SK-N-SH (cell line): ENCODE measurements at regions not wholly inside any gene's neighbourhood (a gene's known extent, or its start where the extent isn't known, plus 50 kb on each side); places are given as distances from the start of the nearest gene placed in this dataset.

Source experiments
- CTCF ChIA-PET: fragments of 300-600, 350-600 bp; formaldehyde crosslinking; extraction: SDS; loops from one replicate; lab custom pipeline; 2021; lab: Yijun Ruan, JAX
- POLR2A ChIA-PET: fragments of 350-600 bp; sonication (Branson Sonifier 250); formaldehyde crosslinking; extraction: SDS; loops from one replicate; lab custom pipeline; 2020; ENCODE audit warnings: antibody characterized with exemption, inconsistent platforms; lab: Yijun Ruan, JAX
- DNase-seq: peaks from one replicate; pipeline ENCODE4 v3.0.0; 2012
- H2AFZ ChIP-seq: fragments of 200-600 bp; sonication (generic); 2 replicates; pipeline ENCODE4 v1.8.1; 2016; ENCODE audit warnings: antibody characterized with exemption, mild to moderate bottlenecking, low read depth
- H3F3A ChIP-seq: fragments of 200-600 bp; sonication (generic); replicated peaks from 2 replicates; pipeline ENCODE3; 2016; ENCODE audit warnings: antibody characterized with exemption, mild to moderate bottlenecking; ENCODE audit not compliant: insufficient read depth
- H3K27ac ChIP-seq, 2 experiments: fragments of 200-500 bp in 1 of 2; fragments of 200-600 bp in 1 of 2; sonication (Bioruptor generic) in 1 of 2; sonication (generic), shearing (Covaris generic) in 1 of 2; 2 replicates each; pipeline versions ENCODE4 v1.5.1 to v1.6.1; 2014 to 2016; ENCODE audit warnings: low read depth in 2 of 2, inconsistent platforms in 1 of 2, low read length in 1 of 2, mild to moderate bottlenecking in 1 of 2, mixed read lengths in 1 of 2
- H3K27me3 ChIP-seq: fragments of 200-600 bp; sonication (generic), shearing (Covaris generic); 2 replicates; pipeline ENCODE4 v1.6.1; 2016; ENCODE audit warnings: mixed run types; ENCODE audit not compliant: insufficient read depth
- H3K36me3 ChIP-seq, 2 experiments: fragments of 200-500 bp in 1 of 2; fragments of 200-600 bp in 1 of 2; sonication (Bioruptor generic) in 1 of 2; sonication (generic) in 1 of 2; replicated peaks in 1 of 2; 2 replicates each; pipeline versions ENCODE3 to v1.5.1; 2014 to 2016; ENCODE audit warnings: low read length in 1 of 2, mild to moderate bottlenecking in 1 of 2; ENCODE audit not compliant: insufficient read depth in 2 of 2, control insufficient read depth in 1 of 2
- H3K4me1 ChIP-seq, 2 experiments: fragments of 200-500 bp in 1 of 2; fragments of 200-600 bp in 1 of 2; sonication (Bioruptor generic) in 1 of 2; sonication (generic), shearing (Covaris generic) in 1 of 2; 2 replicates each; pipeline versions ENCODE4 v1.5.1 to v1.6.1; 2014 to 2016; ENCODE audit warnings: low read depth in 1 of 2, low read length in 1 of 2, mixed run types in 1 of 2; ENCODE audit not compliant: insufficient read depth in 2 of 2, control insufficient read depth in 1 of 2
- H3K4me2 ChIP-seq: fragments of 200-600 bp; sonication (generic), shearing (Covaris generic); 2 replicates; pipeline ENCODE4 v1.6.1; 2017; ENCODE audit warnings: mixed run types
- H3K4me3 ChIP-seq, 2 experiments: fragments of 200-500 bp in 1 of 2; fragments of 200-600 bp in 1 of 2; sonication (Bioruptor generic) in 1 of 2; sonication (generic), shearing (Covaris generic) in 1 of 2; 2 replicates each; pipeline versions ENCODE4 v1.5.1 to v1.8.1; 2014 to 2016; ENCODE audit warnings: low read depth in 2 of 2, inconsistent platforms in 1 of 2, low read length in 1 of 2, mild to moderate bottlenecking in 1 of 2, mixed read lengths in 1 of 2, moderate library complexity in 1 of 2
- H3K79me2 ChIP-seq: fragments of 200-600 bp; sonication (generic); 2 replicates; pipeline ENCODE4 v1.8.1; 2017; ENCODE audit warnings: mild to moderate bottlenecking; ENCODE audit not compliant: insufficient read depth
- H3K9ac ChIP-seq: fragments of 200-600 bp; sonication (generic); 2 replicates; pipeline ENCODE4 v1.6.1; 2017; ENCODE audit warnings: mixed run types
- H3K9me2 ChIP-seq: fragments of 200-600 bp; sonication (generic); 2 replicates; pipeline ENCODE4 v1.6.1; 2017; ENCODE audit warnings: mixed run types
- H3K9me3 ChIP-seq: fragments of 200-600 bp; sonication (generic); 2 replicates; pipeline ENCODE4 v1.6.1; 2017; ENCODE audit warnings: mixed run types, mild to moderate bottlenecking, moderate library complexity
- H4K20me1 ChIP-seq: fragments of 200-600 bp; sonication (generic); 2 replicates; pipeline ENCODE4 v1.6.1; 2017; ENCODE audit warnings: mild to moderate bottlenecking, mixed run types; ENCODE audit not compliant: insufficient read depth
- CHD2 ChIP-seq: fragments of 150-350 bp; IDR thresholded peaks from 2 replicates; pipeline ENCODE4 v1.6.1; 2018; ENCODE audit warnings: low read length; ENCODE audit not compliant: partially characterized antibody
- EZH2phosphoT487 ChIP-seq: fragments of 200-600 bp; sonication (generic); IDR thresholded peaks from 2 replicates; pipeline ENCODE4 v1.6.1; 2017; ENCODE audit warnings: low read depth, mixed run types, mild to moderate bottlenecking, antibody characterized with exemption, moderate library complexity, borderline replicate concordance
- FOXJ3 ChIP-seq: sonication (generic); formaldehyde crosslinking; IDR thresholded peaks from 2 replicates; pipeline ENCODE4 v1.5.1; 2020; ENCODE audit warnings: mild to moderate bottlenecking, missing genetic modification reagents
- FOXM1 ChIP-seq: IDR thresholded peaks from 2 replicates; pipeline ENCODE4 v1.4.0; 2012; ENCODE audit warnings: low read depth, mild to moderate bottlenecking
- GATA2 ChIP-seq: sonication (generic); formaldehyde crosslinking; IDR thresholded peaks from 2 replicates; pipeline ENCODE4 v1.5.0; 2020; ENCODE audit warnings: mild to moderate bottlenecking, missing genetic modification reagents
- JUND ChIP-seq: IDR thresholded peaks from 2 replicates; pipeline ENCODE4 v1.4.0; 2012
- MAX ChIP-seq: IDR thresholded peaks from 2 replicates; pipeline ENCODE4 v1.4.0; 2012; ENCODE audit warnings: low read depth
- MEF2A ChIP-seq: IDR thresholded peaks from 2 replicates; pipeline ENCODE4 v1.4.0; 2012; ENCODE audit warnings: low read depth, borderline replicate concordance
- MXI1 ChIP-seq: IDR thresholded peaks from 2 replicates; pipeline ENCODE4 v1.6.1; 2012; ENCODE audit warnings: mild to moderate bottlenecking, low read depth, low read length, improper control_type of control experiment
- NRF1 ChIP-seq: IDR thresholded peaks from 2 replicates; pipeline ENCODE4 v1.6.1; 2012; ENCODE audit warnings: low read depth, mild to moderate bottlenecking, low read length
- POLR2AphosphoS5 ChIP-seq: IDR thresholded peaks from 2 replicates; pipeline ENCODE4 v1.6.1; 2012; ENCODE audit warnings: low read depth, low read length
- RCOR1 ChIP-seq: fragments of 150-350 bp; IDR thresholded peaks from 2 replicates; pipeline ENCODE4 v1.6.1; 2017; ENCODE audit warnings: antibody characterized with exemption, low read length
- RXRA ChIP-seq: IDR thresholded peaks from 2 replicates; pipeline ENCODE4 v1.4.0; 2012; ENCODE audit warnings: low read depth, mild to moderate bottlenecking, borderline replicate concordance
- SMC3 ChIP-seq: IDR thresholded peaks from 2 replicates; pipeline ENCODE4 v1.6.1; 2012; ENCODE audit warnings: low read depth, low read length, improper control_type of control experiment
- TAF1 ChIP-seq: IDR thresholded peaks from 2 replicates; pipeline ENCODE4 v1.6.1; 2012; ENCODE audit warnings: low read depth, mild to moderate bottlenecking, low read length, moderate library complexity, borderline replicate concordance
- TCF12 ChIP-seq: IDR thresholded peaks from 2 replicates; pipeline ENCODE4 v1.4.0; 2012
- TEAD4 ChIP-seq: IDR thresholded peaks from 2 replicates; pipeline ENCODE4 v1.4.0; 2012; ENCODE audit warnings: mild to moderate bottlenecking, borderline replicate concordance; ENCODE audit not compliant: insufficient read depth
- USF1 ChIP-seq: IDR thresholded peaks from 2 replicates; pipeline ENCODE4 v1.4.0; 2012; ENCODE audit warnings: low read depth, borderline replicate concordance
- USF2 ChIP-seq: fragments of 150-350 bp; IDR thresholded peaks from 2 replicates; pipeline ENCODE4 v1.6.1; 2017; ENCODE audit warnings: antibody characterized with exemption, low read length, low read depth, borderline replicate concordance
- WGBS: methylation state at CpG from one replicate; pipeline ENCODE4 v1.1.6; 2017; ENCODE audit warnings: low lambda C conversion rate; 5-methylcytosine and 5-hydroxymethylcytosine counted together
- TF ChIP-seq, protein P1 (sequence below): IDR thresholded peaks from 2 replicates; pipeline ENCODE4; 2012
- TF ChIP-seq, protein P2 (sequence below): IDR thresholded peaks from 2 replicates; pipeline ENCODE4 v1.6.1; 2012; ENCODE audit warnings: mild to moderate bottlenecking, low read depth, low read length, moderate library complexity

DNA sequence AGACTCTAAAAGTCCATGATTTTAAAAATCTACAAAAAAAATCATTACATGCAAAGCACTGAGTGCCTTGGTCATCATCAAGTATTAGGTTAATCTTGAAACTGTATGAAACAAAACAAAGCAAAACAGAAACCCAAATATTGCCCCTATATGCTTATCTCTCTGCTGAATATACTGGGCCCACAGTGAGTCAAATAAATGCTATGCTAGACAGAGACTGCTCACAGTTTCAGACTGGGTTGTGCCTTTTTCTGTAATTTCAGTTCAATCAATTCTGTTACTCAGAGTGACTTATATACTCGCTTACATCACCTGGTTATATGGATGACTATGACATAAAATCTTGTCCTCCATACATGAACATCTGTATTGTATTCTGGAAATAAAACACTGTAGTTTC, 257.1 kb upstream of the ACTRT1 start:
- Histone ChIP-seq H3K4me1 (no peaks in the 10 kb centered on the region), H3K9me3 (no peaks in the 10 kb centered on the region), H3F3A (no peaks in the 10 kb centered on the region), H3K27ac (no peak overlapping the region), H3K9me2 (no peaks in the 10 kb centered on the region), H3K36me3 (no peaks in the 10 kb centered on the region), H2AFZ (no peak overlapping the region), H4K20me1 (no peaks in the 10 kb centered on the region), H3K9ac (no peak overlapping the region), H3K79me2 (no peaks in the 10 kb centered on the region), H3K4me3 (no peak overlapping the region), H3K4me2 (no peak overlapping the region), H3K27me3 (no peaks in the 10 kb centered on the region)
- WGBS: 16% methylated on average over 1 of the region's 1 CpG
- no peak for DNase-seq
- ChIA-PET POLR2A (no interaction called here), CTCF (no interaction called here)
- TF ChIP-seq MEF2A (no peak), FOXJ3 (CRISPR knock-in tag) (no peak), USF1 (no peak), TCF12 (no peak), MAX (no peak), FOXM1 (no peak), TEAD4 (no peak), CHD2 (no peak), POLR2AphosphoS5 (no peak), NRF1 (no peak), EZH2phosphoT487 (no peak), SMC3 (no peak), USF2 (no peak), GATA2 (CRISPR knock-in tag) (no peak), RXRA (no peak), RCOR1 (no peak)
- TF ChIP-seq, protein P1, sequence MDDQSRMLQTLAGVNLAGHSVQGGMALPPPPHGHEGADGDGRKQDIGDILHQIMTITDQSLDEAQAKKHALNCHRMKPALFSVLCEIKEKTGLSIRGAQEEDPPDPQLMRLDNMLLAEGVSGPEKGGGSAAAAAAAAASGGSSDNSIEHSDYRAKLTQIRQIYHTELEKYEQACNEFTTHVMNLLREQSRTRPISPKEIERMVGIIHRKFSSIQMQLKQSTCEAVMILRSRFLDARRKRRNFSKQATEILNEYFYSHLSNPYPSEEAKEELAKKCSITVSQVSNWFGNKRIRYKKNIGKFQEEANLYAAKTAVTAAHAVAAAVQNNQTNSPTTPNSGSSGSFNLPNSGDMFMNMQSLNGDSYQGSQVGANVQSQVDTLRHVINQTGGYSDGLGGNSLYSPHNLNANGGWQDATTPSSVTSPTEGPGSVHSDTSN: no peak

DNA sequence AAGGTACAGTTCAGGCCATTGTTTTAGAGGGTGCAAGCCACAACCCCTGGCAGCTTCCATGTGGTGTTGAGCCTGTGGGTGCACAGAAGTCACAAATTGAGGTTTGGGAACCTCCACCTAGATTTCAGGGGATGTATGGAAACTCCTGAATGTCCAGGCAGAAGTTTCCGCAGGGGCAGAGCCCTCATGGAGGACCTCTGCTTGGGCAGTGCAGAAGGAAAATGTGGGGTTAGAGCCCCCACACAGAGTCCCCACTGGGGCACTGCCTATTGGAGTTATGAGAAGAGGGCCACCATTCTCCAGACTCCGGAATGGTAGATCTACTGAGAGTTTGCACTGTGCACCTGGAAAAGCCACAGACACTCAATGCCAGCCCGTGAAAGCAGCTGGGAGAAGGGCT, 242.0 kb upstream of the ACTRT1 start:
- Histone ChIP-seq H3K27me3 (no peaks in the 10 kb centered on the region), H3K79me2 (no peaks in the 10 kb centered on the region), H2AFZ (no peak overlapping the region), H3F3A (no peaks in the 10 kb centered on the region), H3K4me3 (no peak overlapping the region), H3K36me3 (no peaks in the 10 kb centered on the region), H3K9me3 (no peaks in the 10 kb centered on the region), H3K27ac (no peak overlapping the region), H3K4me2 (no peak overlapping the region), H3K9me2 (no peaks in the 10 kb centered on the region), H3K4me1 (no peaks in the 10 kb centered on the region), H3K9ac (no peak overlapping the region), H4K20me1 (no peaks in the 10 kb centered on the region)
- ChIA-PET POLR2A (no interaction called here), CTCF (no interaction called here)
- 22% methylated on average over 3 of the region's 3 CpGs for WGBS
- DNase-seq: no peak
- no peak for TF ChIP-seq MEF2A
- TF ChIP-seq, protein P2, sequence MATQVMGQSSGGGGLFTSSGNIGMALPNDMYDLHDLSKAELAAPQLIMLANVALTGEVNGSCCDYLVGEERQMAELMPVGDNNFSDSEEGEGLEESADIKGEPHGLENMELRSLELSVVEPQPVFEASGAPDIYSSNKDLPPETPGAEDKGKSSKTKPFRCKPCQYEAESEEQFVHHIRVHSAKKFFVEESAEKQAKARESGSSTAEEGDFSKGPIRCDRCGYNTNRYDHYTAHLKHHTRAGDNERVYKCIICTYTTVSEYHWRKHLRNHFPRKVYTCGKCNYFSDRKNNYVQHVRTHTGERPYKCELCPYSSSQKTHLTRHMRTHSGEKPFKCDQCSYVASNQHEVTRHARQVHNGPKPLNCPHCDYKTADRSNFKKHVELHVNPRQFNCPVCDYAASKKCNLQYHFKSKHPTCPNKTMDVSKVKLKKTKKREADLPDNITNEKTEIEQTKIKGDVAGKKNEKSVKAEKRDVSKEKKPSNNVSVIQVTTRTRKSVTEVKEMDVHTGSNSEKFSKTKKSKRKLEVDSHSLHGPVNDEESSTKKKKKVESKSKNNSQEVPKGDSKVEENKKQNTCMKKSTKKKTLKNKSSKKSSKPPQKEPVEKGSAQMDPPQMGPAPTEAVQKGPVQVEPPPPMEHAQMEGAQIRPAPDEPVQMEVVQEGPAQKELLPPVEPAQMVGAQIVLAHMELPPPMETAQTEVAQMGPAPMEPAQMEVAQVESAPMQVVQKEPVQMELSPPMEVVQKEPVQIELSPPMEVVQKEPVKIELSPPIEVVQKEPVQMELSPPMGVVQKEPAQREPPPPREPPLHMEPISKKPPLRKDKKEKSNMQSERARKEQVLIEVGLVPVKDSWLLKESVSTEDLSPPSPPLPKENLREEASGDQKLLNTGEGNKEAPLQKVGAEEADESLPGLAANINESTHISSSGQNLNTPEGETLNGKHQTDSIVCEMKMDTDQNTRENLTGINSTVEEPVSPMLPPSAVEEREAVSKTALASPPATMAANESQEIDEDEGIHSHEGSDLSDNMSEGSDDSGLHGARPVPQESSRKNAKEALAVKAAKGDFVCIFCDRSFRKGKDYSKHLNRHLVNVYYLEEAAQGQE: no peak
- TF ChIP-seq USF1: no peak
- TF ChIP-seq JUND: no peak
- TF ChIP-seq TAF1: no peak
- no peak for TF ChIP-seq RCOR1
- no peak for TF ChIP-seq EZH2phosphoT487
- TF ChIP-seq MXI1: no peak
- no peak for TF ChIP-seq CHD2
- no peak for TF ChIP-seq FOXJ3 (CRISPR knock-in tag)
